ENCODE measurements at regions not wholly inside any gene's neighbourhood (a gene's known extent, or its start where the extent isn't known, plus 50 kb on each side); places are given as distances from the start of the nearest gene placed in this dataset.

GRCh38 chr6:119658917-119659316, 309.4 kb upstream of the MAN1A1 start:
- Histone ChIP-seq H3K79me2 (ENCODE audit: insufficient read depth, low read depth) (no peaks in the 10 kb centered on the region), H3K4me3 (IDR thresholded peaks at IDR 0.05; ENCODE audit: insufficient read depth, low read depth, low read length) (no peak overlapping the region), H3K36me3 (ENCODE audit: insufficient read depth) (no peaks in the 10 kb centered on the region), H4K20me1 (ENCODE audit: insufficient read depth) (no peaks in the 10 kb centered on the region), H3K9ac (no peak overlapping the region), H3K4me2 (no peak overlapping the region), H3K27me3 (ENCODE audit: insufficient read depth, low read depth) (no peaks in the 10 kb centered on the region), H3K4me1 (ENCODE audit: low read depth, poor library complexity, severe bottlenecking) (no peaks in the 10 kb centered on the region), H2AFZ (ENCODE audit: low read depth) (no peak overlapping the region), H3K27ac (no peak overlapping the region)
- TF ChIP-seq CTCF (conservative IDR thresholded peaks at IDR 0.05; ENCODE audit: low read depth, low read length), result no peak

GRCh38 chr6:119655124-119655523, 305.6 kb upstream of the MAN1A1 start:
- H3K36me3 ChIP-seq (ENCODE audit: insufficient read depth), result no peaks in the 10 kb centered on the region
- TF ChIP-seq CTCF (conservative IDR thresholded peaks at IDR 0.05; ENCODE audit: low read depth, low read length), result no peak
- no peaks in the 10 kb centered on the region for H3K79me2 ChIP-seq (ENCODE audit: insufficient read depth, low read depth)
- H3K9ac ChIP-seq, result no peak overlapping the region
- H2AFZ ChIP-seq (ENCODE audit: low read depth), result no peak overlapping the region
- no peaks in the 10 kb centered on the region for H3K4me1 ChIP-seq (ENCODE audit: low read depth, poor library complexity, severe bottlenecking)
- no peak overlapping the region for H3K4me3 ChIP-seq (IDR thresholded peaks at IDR 0.05; ENCODE audit: insufficient read depth, low read depth, low read length)
- no peaks in the 10 kb centered on the region for H4K20me1 ChIP-seq (ENCODE audit: insufficient read depth)
- H3K27me3 ChIP-seq (ENCODE audit: insufficient read depth, low read depth), result no peaks in the 10 kb centered on the region
- no peak overlapping the region for H3K27ac ChIP-seq
- no peak overlapping the region for H3K4me2 ChIP-seq

- Histone ChIP-seq H3K4me3 (IDR thresholded peaks at IDR 0.05; ENCODE audit: insufficient read depth, low read depth, low read length) (no peak overlapping the region), H3K4me1 (ENCODE audit: low read depth, poor library complexity, severe bottlenecking) (no peaks in the 10 kb centered on the region), H3K27me3 (ENCODE audit: insufficient read depth, low read depth) (no peaks in the 10 kb centered on the region), H3K9ac (no peak overlapping the region), H3K36me3 (ENCODE audit: insufficient read depth) (no peaks in the 10 kb centered on the region), H3K27ac (no peak overlapping the region), H4K20me1 (ENCODE audit: insufficient read depth) (no peaks in the 10 kb centered on the region), H2AFZ (ENCODE audit: low read depth) (no peak overlapping the region), H3K79me2 (ENCODE audit: insufficient read depth, low read depth) (no peaks in the 10 kb centered on the region), H3K4me2 (no peak overlapping the region)
- TF ChIP-seq CTCF (conservative IDR thresholded peaks at IDR 0.05; ENCODE audit: low read depth, low read length), result no peak
Observed at GRCh38 chr6:119653329-119653728, 303.8 kb upstream of the MAN1A1 start.

GRCh38 chr6:119649531-119649930, 300.0 kb upstream of the MAN1A1 start:
- Histone ChIP-seq H2AFZ (ENCODE audit: low read depth) (no peak overlapping the region), H3K27me3 (ENCODE audit: insufficient read depth, low read depth) (no peaks in the 10 kb centered on the region), H3K79me2 (ENCODE audit: insufficient read depth, low read depth) (no peaks in the 10 kb centered on the region), H3K4me3 (IDR thresholded peaks at IDR 0.05; ENCODE audit: insufficient read depth, low read depth, low read length) (no peak overlapping the region), H3K9ac (no peak overlapping the region), H3K36me3 (ENCODE audit: insufficient read depth) (no peaks in the 10 kb centered on the region), H3K4me2 (no peak overlapping the region), H3K27ac (no peak overlapping the region), H4K20me1 (ENCODE audit: insufficient read depth) (no peaks in the 10 kb centered on the region), H3K4me1 (ENCODE audit: low read depth, poor library complexity, severe bottlenecking) (no peaks in the 10 kb centered on the region)
- no peak for TF ChIP-seq CTCF (conservative IDR thresholded peaks at IDR 0.05; ENCODE audit: low read depth, low read length)

GRCh38 chr6:119647309-119647708, 297.7 kb upstream of the MAN1A1 start:
- Histone ChIP-seq H3K9ac (no peak overlapping the region), H4K20me1 (ENCODE audit: insufficient read depth) (no peaks in the 10 kb centered on the region), H3K27me3 (ENCODE audit: insufficient read depth, low read depth) (no peaks in the 10 kb centered on the region), H3K4me3 (IDR thresholded peaks at IDR 0.05; ENCODE audit: insufficient read depth, low read depth, low read length) (no peak overlapping the region), H2AFZ (ENCODE audit: low read depth) (no peak overlapping the region), H3K4me1 (ENCODE audit: low read depth, poor library complexity, severe bottlenecking) (no peaks in the 10 kb centered on the region), H3K79me2 (ENCODE audit: insufficient read depth, low read depth) (no peaks in the 10 kb centered on the region), H3K36me3 (ENCODE audit: insufficient read depth) (no peaks in the 10 kb centered on the region), H3K27ac (no peak overlapping the region), H3K4me2 (no peak overlapping the region)
- no peak for TF ChIP-seq CTCF (conservative IDR thresholded peaks at IDR 0.05; ENCODE audit: low read depth, low read length)

Data from KMS-11 (cell line).